GM12891 (cell line): ENCODE measurements at regions not wholly inside any gene's neighbourhood (a gene's known extent, or its start where the extent isn't known, plus 50 kb on each side); places are given as distances from the start of the nearest gene placed in this dataset.

Source experiments
- PAX5 ChIP-seq: IDR thresholded peaks from 2 replicates; pipeline ENCODE4 v1.6.1; 2011; ENCODE audit warnings: low read length, moderate library complexity, mild to moderate bottlenecking; ENCODE audit not compliant: insufficient read depth, severe bottlenecking
- POLR2A ChIP-seq: IDR thresholded peaks from 2 replicates; pipeline ENCODE4 v1.6.1; 2011; ENCODE audit warnings: low read depth, low read length, control low read depth
- POLR2AphosphoS5 ChIP-seq: IDR thresholded peaks from 2 replicates; pipeline ENCODE4 v1.6.1; 2011; ENCODE audit warnings: low read depth, low read length, control low read depth
- POU2F2 ChIP-seq: IDR thresholded peaks from 2 replicates; pipeline ENCODE4 v1.6.1; 2011; ENCODE audit warnings: low read depth, mild to moderate bottlenecking, control low read depth, low read length, moderate library complexity
- TAF1 ChIP-seq: IDR thresholded peaks from 2 replicates; pipeline ENCODE4 v1.6.1; 2011; ENCODE audit warnings: low read depth, low read length, control low read depth

DNA sequence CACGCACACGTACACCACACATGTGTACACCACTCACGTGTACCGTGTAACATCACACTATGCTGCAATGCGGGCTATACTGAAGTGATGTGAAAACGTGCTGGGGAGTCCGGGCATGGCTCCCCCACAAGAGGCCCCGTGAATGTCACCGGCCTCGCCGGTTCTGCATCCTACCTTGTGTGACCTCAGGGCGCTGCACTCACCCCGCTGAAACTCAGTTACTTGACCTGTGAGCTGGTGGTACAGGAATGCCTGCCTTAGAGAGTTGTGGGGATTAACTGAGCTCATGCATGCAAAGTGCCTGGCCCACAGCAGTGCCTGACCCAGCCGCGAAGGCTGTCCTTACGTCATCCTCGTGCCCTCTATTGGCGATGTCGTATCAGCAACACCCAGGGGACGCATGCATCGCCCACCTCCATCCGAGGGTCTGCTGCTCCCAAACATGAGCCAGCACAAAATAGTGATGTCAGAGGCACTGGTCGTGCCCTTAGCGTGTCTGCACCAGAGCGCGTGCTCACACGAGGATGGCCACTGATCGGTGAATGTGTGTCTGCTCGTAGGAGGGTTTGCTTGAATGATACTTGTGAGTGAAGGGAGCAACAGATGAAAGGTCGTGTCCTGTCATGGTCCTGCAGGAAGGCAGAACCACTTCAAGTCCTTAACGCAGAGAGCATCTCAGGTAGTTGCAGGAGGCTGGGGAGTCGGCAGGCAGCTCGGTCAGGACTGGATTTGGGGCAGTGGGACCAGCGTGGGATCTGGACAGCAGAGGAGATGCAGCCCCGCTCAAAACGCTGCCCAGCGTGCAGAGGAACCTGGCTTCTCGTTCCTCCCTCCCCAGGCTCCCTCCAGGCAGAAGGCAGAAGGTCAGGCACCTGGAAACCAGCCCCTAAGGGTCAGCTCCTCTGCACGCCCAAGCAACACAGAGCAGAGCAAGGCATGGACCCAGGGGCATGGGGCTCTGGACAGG lies 126.2 kb upstream of the SPACA7 start:
- TF ChIP-seq POLR2A (no peak), POLR2AphosphoS5 (no peak), TAF1 (no peak), POU2F2 (no peak), PAX5 (no peak)
